Tibial artery (tissue), 4 donors: ENCODE measurements at regions not wholly inside any gene's neighbourhood (a gene's known extent, or its start where the extent isn't known, plus 50 kb on each side); places are given as distances from the start of the nearest gene placed in this dataset.

Experiments
- DNase-seq, 2 donors: peaks; one replicate each; pipeline ENCODE4 v3.0.0-alpha.2; 2019
- H3K27ac ChIP-seq, 2 donors: fragments of 200-600 bp; sonication (generic) in 1 of 2; 1 replicate in 1 of 2; 2 replicates in 1 of 2; pipeline ENCODE4 v1.5.1; 2018 to 2019; ENCODE audit warnings: mild to moderate bottlenecking in 1 of 2
- H3K27me3 ChIP-seq, 2 donors: fragments of 200-600 bp; sonication (generic) in 1 of 2; one replicate each; pipeline versions ENCODE4 v1.5.1 to v1.6.0; 2016 to 2019
- H3K36me3 ChIP-seq, 3 donors: fragments of 200-600 bp; sonication (generic) in 2 of 3; one replicate each; pipeline ENCODE4 v1.5.1; 2016 to 2019; ENCODE audit warnings: mild to moderate bottlenecking in 2 of 3
- H3K4me1 ChIP-seq, 4 donors: fragments of 200-600 bp; sonication (generic) in 2 of 4; 1 replicate in 3 of 4; 2 replicates in 1 of 4; pipeline ENCODE4 v1.5.1; 2016 to 2019
- H3K4me3 ChIP-seq, 2 donors: fragments of 200-600 bp; sonication (generic) in 1 of 2; 1 replicate in 1 of 2; 2 replicates in 1 of 2; pipeline ENCODE4 v1.5.1; 2018 to 2019; ENCODE audit warnings: mild to moderate bottlenecking in 2 of 2
- H3K9me3 ChIP-seq, 3 donors: fragments of 200-600 bp; sonication (generic) in 1 of 3; one replicate each; pipeline ENCODE4 v1.5.1; 2016 to 2019
- CTCF ChIP-seq, 2 experiments: fragments of 200-600 bp in 1 of 2; fragments of 450-650 bp in 1 of 2; IDR thresholded peaks; one replicate each; pipeline ENCODE4 v1.5.1; 2017 to 2019; ENCODE audit warnings: antibody characterized with exemption in 2 of 2, mild to moderate bottlenecking in 1 of 2, moderate library complexity in 1 of 2
- intact Hi-C: fragments of 100-400 bp; cut with DNase I; formaldehyde crosslinking; loops from one replicate; pipeline ENCODE4 v1.15.0; 2023; ENCODE audit warnings: low total_unique reads

GRCh38 chr16:85383836-85384832 is 229.0 kb upstream of the GSE1 start:
- H3K27ac ChIP-seq: no peak overlapping the region
- no peaks in the 10 kb centered on the region for H3K36me3 ChIP-seq
- H3K9me3 ChIP-seq: no peaks in the 10 kb centered on the region
- H3K4me1 ChIP-seq: peaks cover 0 to 29% (median 1%) of the 10 kb centered on the region in 4 donors
- intact Hi-C loops: no loop called here
- H3K27me3 ChIP-seq: no peaks in the 10 kb centered on the region
- TF ChIP-seq CTCF (IDR thresholded peaks at IDR 0.05): no peak
- no peak for DNase-seq
- H3K4me3 ChIP-seq: no peak overlapping the region

- intact Hi-C loops: no loop called here
- Histone ChIP-seq H3K4me1 (peaks cover 0 to 24% (median 0%) of the 10 kb centered on the region in 4 donors), H3K27ac (no peak overlapping the region), H3K36me3 (no peaks in the 10 kb centered on the region), H3K27me3 (no peaks in the 10 kb centered on the region), H3K9me3 (no peaks in the 10 kb centered on the region), H3K4me3 (no peak overlapping the region)
- no peak for TF ChIP-seq CTCF (IDR thresholded peaks at IDR 0.05)
- no peak for DNase-seq
These were observed 228.2 kb upstream of the GSE1 start for GRCh38 chr16:85384833-85385462.

DNA sequence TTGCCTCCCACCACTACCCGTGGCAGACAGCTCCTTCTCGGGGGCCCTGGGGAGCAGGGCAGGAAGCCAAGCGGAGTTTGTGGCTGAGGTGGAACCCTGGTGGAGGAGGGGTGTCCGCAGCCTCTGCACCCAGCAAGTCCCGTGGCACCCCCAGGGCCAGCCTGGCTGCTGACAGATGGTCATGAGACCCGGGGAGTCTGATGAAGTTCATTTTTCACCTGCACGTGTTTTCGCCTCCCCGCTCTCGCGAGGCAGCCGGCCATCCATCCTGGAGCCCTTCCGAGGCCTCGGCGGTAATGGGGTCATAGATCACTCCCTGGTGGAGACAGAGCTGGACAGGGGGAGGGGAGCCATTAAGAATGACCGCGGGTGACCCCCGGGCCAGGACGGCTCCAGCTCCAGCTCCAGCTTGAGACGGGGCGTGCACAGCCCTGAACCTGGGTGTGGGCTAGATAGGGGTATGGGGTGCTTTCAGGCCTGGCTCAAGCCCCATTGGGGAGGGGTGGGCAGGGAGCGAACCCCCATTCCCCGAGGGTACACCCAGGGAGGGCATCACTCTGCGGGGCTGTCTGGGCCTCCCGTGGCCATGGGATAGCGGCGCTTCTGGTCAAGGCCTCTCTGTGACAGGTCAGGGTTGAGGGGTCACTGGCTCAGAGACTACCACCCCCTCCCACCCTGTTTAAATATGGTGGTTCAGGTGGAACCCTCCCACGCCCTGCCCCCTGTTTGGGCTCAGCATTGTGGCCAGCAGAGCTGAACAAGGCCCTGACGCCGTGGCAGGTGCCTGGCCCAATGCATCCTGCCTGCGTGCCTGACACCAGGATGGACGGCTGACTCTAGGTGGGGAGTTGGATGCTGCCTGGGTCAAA is 227.4 kb upstream of the GSE1 start:
- Histone ChIP-seq H3K27ac (no peak overlapping the region), H3K9me3 (no peaks in the 10 kb centered on the region), H3K4me3 (no peak overlapping the region), H3K27me3 (no peaks in the 10 kb centered on the region), H3K36me3 (no peaks in the 10 kb centered on the region), H3K4me1 (peaks cover 0 to 31% (median 6%) of the 10 kb centered on the region in 4 donors)
- peak in 1 of 2 donors; percentile 16 for DNase-seq
- no peak for TF ChIP-seq CTCF (IDR thresholded peaks at IDR 0.05)
- intact Hi-C loops: no loop called here

DNA sequence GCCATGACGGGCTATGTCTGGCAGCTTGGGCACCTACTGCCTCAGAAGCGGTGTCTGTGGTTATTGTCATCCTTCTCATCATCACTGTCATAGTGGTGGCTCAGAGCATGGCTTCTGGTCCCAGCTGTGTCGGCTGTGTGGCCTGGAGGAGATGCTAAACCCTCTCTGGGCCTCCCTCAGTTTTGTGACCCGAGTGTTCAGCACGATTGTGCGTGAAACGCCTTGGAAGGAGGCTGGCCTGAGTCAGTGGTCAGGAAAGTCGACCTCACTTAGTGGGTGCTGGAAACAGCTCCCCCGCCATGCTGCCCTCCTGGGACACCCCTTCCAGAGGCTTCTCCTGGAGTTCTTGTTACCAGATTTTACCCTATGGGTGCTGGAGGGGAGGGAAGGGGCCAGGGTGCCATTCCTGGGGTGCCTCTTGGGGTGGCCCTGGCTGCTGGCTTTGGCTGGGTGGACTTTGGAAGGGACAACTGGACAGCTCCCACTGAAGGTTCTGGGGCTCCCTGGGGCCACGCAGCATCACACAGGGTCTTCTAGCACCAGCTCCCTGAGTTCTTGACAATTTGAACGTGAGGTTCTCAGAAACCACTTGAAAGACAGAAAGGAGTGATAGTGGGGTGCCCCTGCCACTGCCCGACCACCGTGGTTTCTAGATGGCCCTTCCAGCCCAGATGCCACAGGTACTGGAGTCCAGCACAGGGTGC is 226.5 kb upstream of the GSE1 start:
- peaks cover 0 to 40% (median 14%) of the 10 kb centered on the region in 4 donors for H3K4me1 ChIP-seq
- peak; percentile 16 to 58 for DNase-seq
- no peaks in the 10 kb centered on the region for H3K36me3 ChIP-seq
- TF ChIP-seq CTCF (IDR thresholded peaks at IDR 0.05): no peak
- H3K27me3 ChIP-seq: no peaks in the 10 kb centered on the region
- intact Hi-C loops: no loop called here
- H3K4me3 ChIP-seq: no peak overlapping the region
- H3K27ac ChIP-seq: no peak overlapping the region
- no peaks in the 10 kb centered on the region for H3K9me3 ChIP-seq

DNA sequence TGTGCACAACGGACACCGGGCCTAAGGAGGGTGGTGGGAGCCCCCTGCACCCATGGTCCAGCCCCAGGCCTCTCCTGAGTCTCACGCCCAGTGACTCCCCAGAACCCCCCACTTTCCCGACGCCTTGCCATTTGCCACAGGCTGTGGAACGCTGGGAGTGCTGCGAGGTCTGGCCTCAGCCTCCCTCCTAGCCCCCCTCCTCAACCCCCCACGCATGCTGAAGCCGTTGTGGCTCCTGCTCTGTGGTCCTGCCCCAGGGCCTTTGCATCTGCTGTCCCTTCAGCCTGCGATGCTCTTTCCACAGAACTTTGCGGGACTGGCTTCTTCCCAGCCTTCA is 226.0 kb upstream of the GSE1 start:
- intact Hi-C loops: no loop called here
- H3K36me3 ChIP-seq: no peaks in the 10 kb centered on the region
- peak; percentile 15 to 53 for DNase-seq
- H3K4me3 ChIP-seq: no peak overlapping the region
- H3K9me3 ChIP-seq: no peaks in the 10 kb centered on the region
- no peak overlapping the region for H3K27ac ChIP-seq
- H3K27me3 ChIP-seq: no peaks in the 10 kb centered on the region
- H3K4me1 ChIP-seq: peaks cover 0 to 35% (median 14%) of the 10 kb centered on the region in 4 donors
- TF ChIP-seq CTCF (IDR thresholded peaks at IDR 0.05): no peak
